Activated CD8-positive, alpha-beta memory T cell treated with anti-CD3 and anti-CD28 coated beads, Interleukin-2, amount 10 ng/mL, durations not matched to agents 7 days and 5 days (primary cell): ENCODE measurements at regions not wholly inside any gene's neighbourhood (a gene's known extent, or its start where the extent isn't known, plus 50 kb on each side); places are given as distances from the start of the nearest gene placed in this dataset.

Experiments used
- ATAC-seq: fragments of 150-1000 bp; cut with Tn5 transposase; one replicate; pipeline ENCODE4 v1.10.0; 2021; ENCODE audit warnings: moderate library complexity
- CTCF ChIA-PET: fragments of 350-600 bp; sonication (Branson Sonifier 250); formaldehyde crosslinking; loops from one replicate; lab custom pipeline; 2021; ENCODE audit warnings: antibody characterized with exemption; lab: Charles Lee
- DNase-seq: peaks from one replicate; pipeline ENCODE4 v3.0.0-alpha.2; 2020
- H3K27ac Mint-ChIP-seq: one replicate; pipeline ENCODE4 v1.8.0; 2021; ENCODE audit warnings: mild to moderate bottlenecking, mixed read lengths
- H3K27me3 Mint-ChIP-seq: one replicate; pipeline ENCODE4 v1.8.0; 2021; ENCODE audit warnings: mixed read lengths
- H3K36me3 Mint-ChIP-seq: one replicate; pipeline ENCODE4 v1.8.0; 2021; ENCODE audit warnings: mild to moderate bottlenecking, mixed read lengths
- H3K4me1 Mint-ChIP-seq: one replicate; pipeline ENCODE4 v1.8.0; 2021; ENCODE audit warnings: mixed read lengths
- H3K4me3 Mint-ChIP-seq: one replicate; pipeline ENCODE4 v1.8.0; 2021; ENCODE audit warnings: mild to moderate bottlenecking, moderate library complexity, mixed read lengths
- H3K9me3 Mint-ChIP-seq: one replicate; pipeline ENCODE4 v1.8.0; 2022; ENCODE audit warnings: low read depth, mixed read lengths

DNA sequence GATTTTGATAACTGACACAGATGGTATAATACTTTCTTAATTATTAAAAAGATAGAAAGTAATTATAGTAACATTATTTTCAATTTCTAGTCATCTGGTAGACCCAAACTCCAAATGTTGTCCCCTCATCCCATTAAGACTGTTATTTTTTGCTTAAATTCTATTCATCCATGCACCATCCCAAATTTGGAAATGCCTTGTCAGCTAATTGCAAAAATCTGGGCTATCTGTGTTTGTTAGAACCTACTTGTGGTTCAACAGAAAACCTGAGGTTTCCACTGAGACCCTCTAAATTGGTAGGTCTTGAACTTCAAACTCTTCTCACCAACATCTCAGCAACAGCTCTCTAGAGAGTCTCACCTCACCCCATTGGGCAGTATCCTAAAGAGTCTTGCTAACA is 172.2 kb upstream of the ADGRL3 start:
- H3K4me3 Mint-ChIP-seq: no peak overlapping the region
- H3K36me3 Mint-ChIP-seq: no peaks in the 10 kb centered on the region
- CTCF ChIA-PET: no interaction called here
- no peak for ATAC-seq
- H3K9me3 Mint-ChIP-seq: peaks cover 7% of the 10 kb centered on the region
- DNase-seq: no peak
- H3K27me3 Mint-ChIP-seq: no peaks in the 10 kb centered on the region
- no peaks in the 10 kb centered on the region for H3K4me1 Mint-ChIP-seq
- no peak overlapping the region for H3K27ac Mint-ChIP-seq

DNA sequence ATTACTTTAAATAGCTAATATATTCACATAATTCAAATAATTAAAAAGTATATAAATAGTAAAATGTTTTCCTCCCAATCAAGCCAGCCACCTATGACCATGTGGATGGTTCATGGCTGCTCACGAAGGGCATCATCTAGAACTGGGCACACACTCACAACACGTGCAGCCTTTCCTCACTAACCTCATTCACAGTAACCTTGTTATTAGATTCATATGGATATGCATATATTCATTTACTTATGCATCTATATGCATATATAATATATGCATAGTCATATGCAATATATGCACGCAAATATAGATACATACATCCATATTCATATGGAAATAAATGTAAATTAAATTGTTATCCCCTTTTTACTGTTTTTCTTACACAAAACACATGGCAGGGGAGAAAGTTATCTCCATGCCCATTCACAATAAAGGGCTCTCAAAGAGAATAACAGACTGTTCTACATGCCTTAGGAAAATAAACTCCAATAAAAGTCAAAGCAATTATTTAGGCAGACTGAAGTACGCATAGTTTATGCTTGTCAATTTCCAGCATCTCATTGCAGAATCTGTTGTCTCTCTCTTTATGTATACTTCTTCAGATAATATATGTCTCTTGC is 163.9 kb upstream of the ADGRL3 start:
- Mint-ChIP-seq H3K27me3 (no peaks in the 10 kb centered on the region), H3K9me3 (peaks cover 6% of the 10 kb centered on the region), H3K36me3 (no peaks in the 10 kb centered on the region), H3K4me1 (no peaks in the 10 kb centered on the region), H3K27ac (no peak overlapping the region), H3K4me3 (no peak overlapping the region)
- no peak for DNase-seq
- CTCF ChIA-PET: interaction anchor here (1.1 kb wide), 1 partner anchor 10 kb away, joined by 3 read pairs; no protein-coding TSS in a partner anchor
- ATAC-seq: no peak

DNA sequence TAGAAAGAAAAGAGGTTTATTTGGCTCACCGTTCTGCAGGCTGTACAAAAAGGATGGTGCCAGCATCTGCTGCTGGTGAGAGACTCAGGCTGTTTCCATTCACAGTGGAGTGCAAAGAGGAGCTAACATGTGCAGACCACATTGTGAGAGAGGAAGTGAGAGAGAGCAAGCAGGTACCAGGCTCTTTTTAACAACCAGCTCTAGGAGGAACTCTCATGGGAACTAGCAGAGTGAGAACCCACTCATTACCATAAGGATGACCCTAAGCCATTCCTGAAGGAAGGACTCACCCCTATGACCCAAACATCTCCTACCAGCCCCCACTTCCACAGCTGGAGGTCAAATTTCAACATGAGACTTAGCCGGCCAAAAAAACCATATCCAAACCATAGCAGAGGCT is 158.6 kb upstream of the ADGRL3 start:
- no peaks in the 10 kb centered on the region for H3K4me1 Mint-ChIP-seq
- H3K36me3 Mint-ChIP-seq: no peaks in the 10 kb centered on the region
- H3K9me3 Mint-ChIP-seq: peaks cover 4% of the 10 kb centered on the region
- DNase-seq (no peak), ATAC-seq (no peak)
- no peak overlapping the region for H3K4me3 Mint-ChIP-seq
- H3K27me3 Mint-ChIP-seq: no peaks in the 10 kb centered on the region
- CTCF ChIA-PET: no interaction called here
- H3K27ac Mint-ChIP-seq: no peak overlapping the region

DNA sequence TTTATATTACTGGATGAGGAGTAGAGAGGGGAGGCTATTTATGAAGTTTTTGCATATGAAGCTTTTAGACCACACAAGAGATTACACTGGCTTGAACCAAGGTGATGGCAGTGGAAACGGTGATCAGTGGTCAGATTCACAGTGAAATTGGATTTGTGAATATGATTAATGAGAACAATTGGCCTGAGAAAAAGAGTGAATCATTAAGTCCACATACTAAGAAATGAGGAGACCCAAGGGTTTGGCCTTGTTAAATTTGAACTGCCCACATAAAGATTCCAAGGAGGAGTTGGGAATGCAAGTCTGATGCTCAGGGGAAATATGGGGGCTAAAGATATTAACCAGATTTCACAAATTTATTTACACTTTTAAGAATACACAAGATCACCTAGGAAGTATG is 155.3 kb upstream of the ADGRL3 start:
- Mint-ChIP-seq H3K9me3 (peaks cover 5% of the 10 kb centered on the region), H3K4me1 (no peaks in the 10 kb centered on the region), H3K27ac (no peak overlapping the region), H3K4me3 (no peak overlapping the region), H3K27me3 (no peaks in the 10 kb centered on the region), H3K36me3 (no peaks in the 10 kb centered on the region)
- ATAC-seq (no peak), DNase-seq (no peak)
- CTCF ChIA-PET: no interaction called here

DNA sequence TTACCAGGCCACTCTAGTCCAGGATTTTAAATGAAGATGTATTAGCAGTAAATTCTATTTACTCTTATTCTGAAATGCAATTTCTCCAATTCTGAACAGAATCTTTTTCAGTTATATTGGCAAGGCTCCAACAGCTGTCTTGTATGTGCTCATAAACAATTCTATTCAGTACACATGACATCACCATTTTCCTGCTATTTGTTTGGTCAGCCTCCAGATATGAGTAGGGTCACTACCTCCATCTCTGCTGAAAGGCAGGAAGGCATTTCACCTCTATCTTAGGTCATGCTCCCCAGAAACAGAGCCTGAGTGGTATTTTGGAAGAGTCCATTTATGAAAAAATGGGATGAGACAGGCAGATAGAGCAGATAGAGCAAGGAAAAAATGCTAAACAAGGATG is 151.1 kb upstream of the ADGRL3 start:
- CTCF ChIA-PET: no interaction called here
- no peak overlapping the region for H3K27ac Mint-ChIP-seq

DNA sequence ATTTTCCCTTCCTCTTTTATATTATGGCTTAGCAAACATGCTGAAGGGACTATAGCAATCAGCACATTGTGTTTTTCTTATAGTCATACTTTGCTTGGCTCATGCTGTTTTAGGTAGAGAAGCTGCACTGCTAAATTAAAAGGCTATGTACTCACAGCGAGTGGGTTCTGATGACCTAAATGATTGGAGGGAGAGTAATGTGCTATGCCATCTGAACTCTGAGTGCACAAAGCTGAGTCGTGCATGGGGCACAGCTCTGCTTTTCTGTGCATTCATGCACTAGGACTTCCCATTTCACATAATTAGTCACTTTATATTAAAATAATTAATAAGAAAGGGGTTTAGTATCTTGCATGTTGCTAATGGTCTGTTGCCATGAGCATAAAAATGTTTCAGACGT is 132.7 kb upstream of the ADGRL3 start:
- no peaks in the 10 kb centered on the region for H3K4me1 Mint-ChIP-seq

More for the DNA sequence above, 151.1 kb upstream of the ADGRL3 start:
- H3K36me3 Mint-ChIP-seq: no peaks in the 10 kb centered on the region
- DNase-seq: no peak
- H3K4me3 Mint-ChIP-seq: no peak overlapping the region
- H3K4me1 Mint-ChIP-seq: no peaks in the 10 kb centered on the region
- H3K27me3 Mint-ChIP-seq: no peaks in the 10 kb centered on the region
- H3K9me3 Mint-ChIP-seq: peaks cover 8% of the 10 kb centered on the region
- no peak for ATAC-seq

DNA sequence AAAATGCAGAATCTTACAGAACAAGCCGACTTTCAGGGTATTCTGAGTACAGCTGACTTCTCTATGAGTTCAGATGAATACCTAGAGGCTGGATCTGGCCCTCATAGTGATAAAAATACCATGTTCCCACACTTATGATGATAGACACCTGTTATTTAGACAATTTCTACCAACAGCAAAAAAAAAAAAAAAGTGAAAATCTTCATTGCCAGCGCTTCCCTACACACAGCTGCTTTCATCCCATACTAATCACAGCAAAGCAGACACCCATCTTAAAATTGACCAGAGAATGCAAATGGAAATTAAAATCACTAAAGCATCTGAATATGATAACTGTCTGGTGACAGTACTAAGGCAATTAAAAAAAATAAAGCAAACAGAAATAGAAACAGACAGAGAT is 132.1 kb upstream of the ADGRL3 start:
- ATAC-seq: no peak
- H3K27me3 Mint-ChIP-seq: no peaks in the 10 kb centered on the region

More for the DNA sequence above, 132.7 kb upstream of the ADGRL3 start:
- no peaks in the 10 kb centered on the region for H3K27me3 Mint-ChIP-seq
- no peak for ATAC-seq
- H3K36me3 Mint-ChIP-seq: no peaks in the 10 kb centered on the region
- peaks cover 8% of the 10 kb centered on the region for H3K9me3 Mint-ChIP-seq
- CTCF ChIA-PET: no interaction called here
- no peak overlapping the region for H3K27ac Mint-ChIP-seq
- no peak overlapping the region for H3K4me3 Mint-ChIP-seq
- DNase-seq: no peak

DNA sequence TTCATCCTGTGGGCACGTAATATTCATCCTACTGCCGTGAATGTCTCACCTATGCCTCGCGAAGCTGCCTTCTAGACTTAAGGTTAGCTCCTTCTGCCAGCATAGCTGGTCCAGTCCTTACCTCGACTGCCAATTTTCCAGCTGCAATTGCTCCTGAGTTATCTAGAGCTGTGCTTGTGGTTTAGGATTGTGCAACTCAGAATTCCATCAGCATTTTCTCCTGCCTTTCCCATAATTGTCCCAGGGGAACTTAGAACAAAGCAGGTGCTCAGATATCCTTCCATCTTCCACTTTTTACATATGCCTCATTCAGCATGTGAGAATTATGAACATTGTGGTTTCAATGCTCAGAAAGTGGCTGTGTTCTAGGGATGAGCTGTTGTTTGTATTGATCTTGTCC is 131.4 kb upstream of the ADGRL3 start:
- Mint-ChIP-seq H3K27me3 (no peaks in the 10 kb centered on the region), H3K36me3 (no peaks in the 10 kb centered on the region), H3K4me3 (no peak overlapping the region), H3K4me1 (no peaks in the 10 kb centered on the region), H3K27ac (no peak overlapping the region), H3K9me3 (peaks cover 8% of the 10 kb centered on the region)
- no peak for DNase-seq
- CTCF ChIA-PET: no interaction called here
- no peak for ATAC-seq

More for the DNA sequence above, 132.1 kb upstream of the ADGRL3 start:
- no peak for DNase-seq
- CTCF ChIA-PET: no interaction called here
- Mint-ChIP-seq H3K4me3 (no peak overlapping the region), H3K36me3 (no peaks in the 10 kb centered on the region), H3K9me3 (peaks cover 8% of the 10 kb centered on the region), H3K4me1 (no peaks in the 10 kb centered on the region), H3K27ac (no peak overlapping the region)

DNA sequence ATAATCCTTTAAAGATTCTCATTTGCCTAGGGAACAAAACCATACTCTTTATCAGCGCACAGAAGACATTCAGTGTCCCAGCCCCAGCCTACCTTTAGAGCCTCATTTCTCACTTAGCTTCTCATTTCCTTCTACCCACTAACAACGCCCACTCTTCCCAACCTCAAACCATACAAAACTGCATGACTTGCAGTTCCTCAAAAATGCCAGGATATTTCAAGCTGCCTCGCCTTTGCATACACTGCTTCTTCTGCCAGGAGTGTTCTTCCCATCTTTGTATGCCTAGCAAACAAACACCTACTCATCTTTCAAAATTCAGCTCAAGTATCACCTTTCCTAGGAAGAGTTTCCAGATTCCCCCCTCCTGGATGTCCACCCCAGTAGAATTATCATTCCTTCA is 129.9 kb upstream of the ADGRL3 start:
- CTCF ChIA-PET: no interaction called here
- H3K4me3 Mint-ChIP-seq: no peak overlapping the region
- H3K4me1 Mint-ChIP-seq: no peaks in the 10 kb centered on the region
- ATAC-seq: no peak
- peaks cover 6% of the 10 kb centered on the region for H3K9me3 Mint-ChIP-seq
- no peak for DNase-seq
- H3K36me3 Mint-ChIP-seq: no peaks in the 10 kb centered on the region
- no peaks in the 10 kb centered on the region for H3K27me3 Mint-ChIP-seq
- no peak overlapping the region for H3K27ac Mint-ChIP-seq

DNA sequence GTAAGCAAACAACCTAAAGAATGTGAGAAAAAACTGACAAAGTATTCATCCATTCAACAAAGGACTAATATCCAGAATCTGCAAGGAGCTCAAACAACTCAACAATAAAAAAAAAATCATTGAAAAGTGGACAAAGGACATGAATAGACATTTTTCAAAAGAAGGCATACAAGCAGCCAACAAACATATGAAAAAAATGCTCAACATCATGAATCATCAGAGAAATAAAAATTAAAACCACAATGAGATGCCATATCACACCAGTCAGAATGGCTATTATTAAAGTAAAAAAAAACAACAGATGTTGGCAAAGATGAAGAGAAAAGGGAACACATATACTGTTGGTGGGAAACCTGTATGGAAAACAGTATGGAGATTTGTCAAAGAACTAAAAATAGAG is 120.7 kb upstream of the ADGRL3 start:
- no peak overlapping the region for H3K27ac Mint-ChIP-seq
- DNase-seq (no peak), ATAC-seq (no peak)
- peaks cover 6% of the 10 kb centered on the region for H3K9me3 Mint-ChIP-seq
- no peaks in the 10 kb centered on the region for H3K27me3 Mint-ChIP-seq
- no peak overlapping the region for H3K4me3 Mint-ChIP-seq
- CTCF ChIA-PET: no interaction called here
- no peaks in the 10 kb centered on the region for H3K4me1 Mint-ChIP-seq
- H3K36me3 Mint-ChIP-seq: no peaks in the 10 kb centered on the region

DNA sequence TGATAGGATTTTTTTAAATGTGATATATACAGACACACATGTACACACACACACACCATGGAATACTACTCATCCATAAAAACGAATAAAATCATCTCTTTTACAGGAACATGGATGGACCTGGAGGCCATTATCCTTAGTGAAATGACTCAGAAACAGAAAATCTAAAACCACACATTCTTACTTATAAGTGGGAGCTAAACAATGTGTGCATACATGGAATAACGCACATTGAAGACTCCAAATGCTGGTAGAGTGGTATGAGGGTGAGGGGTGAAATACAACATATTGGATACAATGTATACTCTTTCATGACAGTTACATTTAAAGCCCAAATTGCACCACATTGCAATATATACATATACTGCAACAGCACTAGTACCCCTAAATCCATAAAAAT is 120.2 kb upstream of the ADGRL3 start:
- Mint-ChIP-seq H3K9me3 (peaks cover 6% of the 10 kb centered on the region), H3K27ac (no peak overlapping the region), H3K27me3 (no peaks in the 10 kb centered on the region), H3K4me1 (no peaks in the 10 kb centered on the region), H3K4me3 (no peak overlapping the region), H3K36me3 (no peaks in the 10 kb centered on the region)
- no peak for ATAC-seq
- CTCF ChIA-PET: no interaction called here
- DNase-seq: no peak

DNA sequence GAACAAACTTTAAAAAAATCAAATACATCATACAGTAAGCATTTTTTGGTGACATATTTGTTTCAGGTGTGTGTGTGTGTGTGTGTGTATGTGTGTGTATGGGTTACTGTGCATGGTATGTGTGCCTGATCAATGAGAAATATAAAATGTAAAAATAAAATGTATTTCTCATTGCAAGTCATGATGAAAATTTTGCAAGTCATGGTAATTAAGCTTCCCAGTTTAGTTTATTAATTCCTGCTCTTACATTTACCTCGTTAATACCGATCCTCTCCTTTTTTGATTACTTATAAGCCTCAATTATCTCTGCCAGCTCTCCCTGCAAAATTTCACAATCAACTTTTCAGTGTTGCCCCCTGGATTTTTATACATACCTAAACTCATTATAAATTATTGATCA is 114.6 kb upstream of the ADGRL3 start:
- Mint-ChIP-seq H3K27me3 (no peaks in the 10 kb centered on the region), H3K9me3 (peaks cover 3% of the 10 kb centered on the region), H3K4me1 (no peaks in the 10 kb centered on the region), H3K4me3 (no peak overlapping the region), H3K36me3 (no peaks in the 10 kb centered on the region), H3K27ac (no peak overlapping the region)
- DNase-seq: no peak
- ATAC-seq: no peak
- CTCF ChIA-PET: no interaction called here

DNA sequence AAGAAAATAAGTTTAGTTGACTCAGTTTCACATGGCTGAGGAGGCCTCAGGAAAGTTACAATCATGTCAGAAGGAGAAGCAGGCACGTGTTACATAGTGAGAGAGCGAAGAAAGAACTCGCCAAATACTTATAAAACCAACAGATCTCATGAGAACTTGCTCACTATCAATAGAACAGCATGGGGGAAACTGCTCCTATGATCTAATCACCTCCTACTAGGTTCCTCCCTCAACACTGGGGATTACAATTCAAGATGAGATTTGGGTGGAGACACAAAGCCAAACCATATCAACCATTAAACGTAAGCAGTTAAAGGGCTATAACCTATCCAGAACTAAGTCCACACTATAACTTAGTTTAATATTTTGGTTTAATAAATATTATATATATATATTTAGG is 113.8 kb upstream of the ADGRL3 start:
- H3K9me3 Mint-ChIP-seq: peaks cover 3% of the 10 kb centered on the region
- DNase-seq (no peak), ATAC-seq (no peak)
- no peaks in the 10 kb centered on the region for H3K4me1 Mint-ChIP-seq
- CTCF ChIA-PET: no interaction called here
- no peaks in the 10 kb centered on the region for H3K27me3 Mint-ChIP-seq
- no peak overlapping the region for H3K4me3 Mint-ChIP-seq
- H3K36me3 Mint-ChIP-seq: no peaks in the 10 kb centered on the region
- H3K27ac Mint-ChIP-seq: no peak overlapping the region

DNA sequence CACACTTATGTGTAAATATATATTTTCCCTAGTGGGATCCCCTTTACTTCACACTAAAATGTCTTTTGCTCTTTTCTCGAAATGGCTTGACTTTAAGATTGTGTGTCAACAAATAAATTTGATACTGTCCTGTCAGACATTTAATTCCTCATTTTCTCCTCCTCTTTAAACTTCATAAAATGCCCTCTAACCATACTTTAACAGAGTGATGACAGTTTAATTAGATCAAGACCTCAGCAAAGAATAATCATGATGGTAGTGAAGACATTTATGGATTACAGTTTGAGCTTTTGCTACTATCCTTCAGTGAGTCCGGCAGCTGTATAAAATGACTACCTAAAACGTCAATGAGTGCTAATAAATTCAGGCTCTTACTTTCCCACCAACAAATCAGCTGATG is 113.1 kb upstream of the ADGRL3 start:
- Mint-ChIP-seq H3K4me1 (no peaks in the 10 kb centered on the region), H3K27me3 (no peaks in the 10 kb centered on the region), H3K9me3 (peaks cover 3% of the 10 kb centered on the region), H3K27ac (no peak overlapping the region), H3K36me3 (no peaks in the 10 kb centered on the region), H3K4me3 (no peak overlapping the region)
- CTCF ChIA-PET: no interaction called here
- no peak for DNase-seq
- no peak for ATAC-seq
